Stimulated activated naive B cell treated with anti-CD40 and anti-IgM and Interleukin-4, amounts not matched to agents 10 μg/mL and 1 μg/mL and 100 μg/mL, for 72 hours (primary cell): ENCODE measurements at regions not wholly inside any gene's neighbourhood (a gene's known extent, or its start where the extent isn't known, plus 50 kb on each side); places are given as distances from the start of the nearest gene placed in this dataset.

Source experiments
- ATAC-seq, 2 donors: fragments of 150-1000 bp; cut with Tn5 transposase; replicated peaks; 2 replicates each; pipeline ENCODE4 v1.10.0; 2021; ENCODE audit warnings: moderate library complexity in 1 of 2
- DNase-seq: peaks from one replicate; pipeline ENCODE4 v3.0.0; 2021
- H3K27ac Mint-ChIP-seq: one replicate; pipeline ENCODE4 v1.8.0; 2022; ENCODE audit warnings: mild to moderate bottlenecking, mixed read lengths
- H3K27me3 Mint-ChIP-seq, 2 donors: one replicate each; pipeline ENCODE4 v1.8.0; 2022; ENCODE audit warnings: mixed read lengths in 2 of 2
- H3K36me3 Mint-ChIP-seq, 2 donors: one replicate each; pipeline ENCODE4 v1.8.0; 2022; ENCODE audit warnings: mixed read lengths in 2 of 2, mild to moderate bottlenecking in 1 of 2
- H3K4me1 Mint-ChIP-seq, 2 donors: one replicate each; pipeline ENCODE4 v1.8.0; 2022; ENCODE audit warnings: mixed read lengths in 2 of 2, mild to moderate bottlenecking in 1 of 2
- H3K4me3 Mint-ChIP-seq, 2 donors: one replicate each; pipeline ENCODE4 v1.8.0; 2022; ENCODE audit warnings: mild to moderate bottlenecking in 2 of 2, mixed read lengths in 2 of 2, moderate library complexity in 1 of 2
- H3K9me3 Mint-ChIP-seq, 2 donors: one replicate each; pipeline ENCODE4 v1.8.0; 2022; ENCODE audit warnings: mixed read lengths in 2 of 2, mild to moderate bottlenecking in 1 of 2

DNA sequence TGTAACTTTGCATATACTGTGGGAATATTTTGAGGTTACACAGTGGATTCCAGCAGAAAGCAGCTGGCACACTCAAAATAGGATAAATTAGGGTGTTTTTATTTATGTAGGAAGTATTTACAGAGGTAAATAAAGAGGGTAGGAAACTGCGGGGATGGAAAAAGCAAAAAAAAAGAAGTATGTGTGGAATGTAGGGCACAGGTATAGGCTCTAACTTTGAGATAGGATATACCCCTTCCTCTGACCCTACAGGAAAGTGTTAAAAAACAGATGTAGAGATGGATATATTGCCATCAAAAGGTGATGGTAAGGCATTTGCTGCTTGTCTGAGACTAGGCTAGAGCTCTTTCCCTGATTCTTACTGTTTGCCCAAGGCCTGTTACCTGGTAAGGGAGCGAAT is 173.1 kb upstream of the ANK2 start:
- no peaks in the 10 kb centered on the region for H3K9me3 Mint-ChIP-seq
- no peak overlapping the region for H3K4me3 Mint-ChIP-seq
- H3K27ac Mint-ChIP-seq: no peak overlapping the region
- no peaks in the 10 kb centered on the region for H3K36me3 Mint-ChIP-seq
- no peaks in the 10 kb centered on the region for H3K4me1 Mint-ChIP-seq
- no peak for DNase-seq
- H3K27me3 Mint-ChIP-seq: peaks cover 0 to 6% of the 10 kb centered on the region in 2 donors
- ATAC-seq: no peak

DNA sequence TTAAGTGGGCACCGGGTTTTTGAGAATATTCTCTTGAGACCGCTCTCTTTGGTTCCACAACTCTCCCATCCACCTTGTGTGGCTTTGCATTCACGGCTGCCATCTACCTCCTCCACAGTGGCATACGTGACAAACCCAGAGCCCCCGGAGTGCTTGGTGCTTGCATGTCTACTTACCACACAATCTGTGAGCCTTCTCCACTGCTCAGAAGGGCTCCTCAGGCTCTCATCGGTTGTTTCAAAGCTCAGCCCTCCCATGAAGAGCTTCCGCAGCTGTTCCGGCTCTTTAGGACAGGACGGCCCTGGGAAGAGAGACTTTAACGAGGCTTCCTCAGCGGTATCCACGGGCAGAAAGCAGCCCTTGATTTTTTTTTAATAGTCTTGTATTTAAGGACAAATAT is 167.6 kb upstream of the ANK2 start:
- ATAC-seq: no peak
- no peak overlapping the region for H3K27ac Mint-ChIP-seq
- H3K4me3 Mint-ChIP-seq: no peak overlapping the region
- H3K36me3 Mint-ChIP-seq: no peaks in the 10 kb centered on the region
- H3K9me3 Mint-ChIP-seq: no peaks in the 10 kb centered on the region
- H3K4me1 Mint-ChIP-seq: no peaks in the 10 kb centered on the region
- DNase-seq: no peak
- peaks cover 0 to 6% of the 10 kb centered on the region in 2 donors for H3K27me3 Mint-ChIP-seq

DNA sequence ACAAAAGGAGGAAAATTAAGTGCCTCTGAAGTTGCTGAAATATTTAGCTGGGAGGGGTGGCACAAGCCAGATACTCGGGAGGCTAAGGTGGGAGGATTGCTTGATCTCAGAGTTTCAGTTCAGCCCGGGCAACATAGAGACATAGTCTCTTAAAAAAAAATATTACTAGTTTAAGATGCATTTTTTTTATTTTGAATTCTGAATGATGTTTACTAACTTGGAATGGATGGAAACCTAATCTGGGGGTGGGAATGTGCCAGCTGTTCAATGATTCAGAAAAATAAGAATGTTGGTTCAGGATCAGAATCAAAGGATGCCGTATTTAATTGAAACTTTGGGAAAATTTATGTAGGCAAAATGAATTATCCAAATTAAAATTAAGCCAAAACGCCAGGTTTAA is 167.2 kb upstream of the ANK2 start:
- Mint-ChIP-seq H3K27ac (no peak overlapping the region), H3K27me3 (peaks cover 0 to 3% of the 10 kb centered on the region in 2 donors), H3K36me3 (no peaks in the 10 kb centered on the region), H3K4me3 (no peak overlapping the region), H3K4me1 (no peaks in the 10 kb centered on the region), H3K9me3 (no peaks in the 10 kb centered on the region)
- DNase-seq (no peak), ATAC-seq (no peak)

DNA sequence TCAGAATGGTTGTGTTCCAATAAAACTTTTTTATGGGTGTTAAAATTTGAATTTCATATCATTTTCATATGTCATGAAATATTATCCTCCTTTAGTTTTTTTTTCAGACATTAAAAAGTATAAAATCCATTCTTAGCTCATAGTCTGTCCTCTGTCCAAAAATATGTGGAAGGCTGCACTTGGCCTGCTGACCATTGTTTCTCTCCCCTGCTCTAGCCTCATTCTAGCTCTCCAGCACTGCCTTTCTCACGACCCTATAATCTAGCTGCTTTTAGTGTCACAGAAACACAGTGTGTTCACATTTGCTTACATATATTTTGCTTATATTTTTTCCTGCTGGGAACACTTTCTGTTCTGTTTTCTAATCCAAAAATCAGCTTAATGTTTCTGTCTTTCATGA is 165.0 kb upstream of the ANK2 start:
- Mint-ChIP-seq H3K27ac (no peak overlapping the region), H3K27me3 (peaks cover 0 to 3% of the 10 kb centered on the region in 2 donors), H3K4me1 (no peaks in the 10 kb centered on the region), H3K9me3 (no peaks in the 10 kb centered on the region), H3K4me3 (no peak overlapping the region), H3K36me3 (no peaks in the 10 kb centered on the region)
- no peak for ATAC-seq
- DNase-seq: no peak

DNA sequence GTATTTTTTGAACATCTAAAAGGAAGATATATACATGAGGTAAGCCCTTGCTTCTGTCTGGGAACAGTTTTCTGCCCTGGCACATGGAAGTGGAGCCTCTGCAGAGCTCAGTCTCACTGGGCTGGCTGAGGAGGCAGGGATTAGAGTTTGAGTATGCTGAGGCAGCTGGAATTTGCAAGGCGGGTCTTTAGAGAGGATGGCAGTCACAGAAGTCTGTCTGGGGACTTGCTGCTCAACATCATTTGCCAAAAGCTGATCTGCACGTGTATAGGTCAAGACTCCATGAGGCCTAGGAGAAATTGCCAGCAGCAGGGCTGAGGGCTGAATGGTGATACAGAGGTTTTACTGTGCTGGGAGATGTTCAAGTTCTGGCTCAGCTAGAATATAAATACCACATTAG is 163.6 kb upstream of the ANK2 start:
- no peaks in the 10 kb centered on the region for H3K36me3 Mint-ChIP-seq
- no peak for DNase-seq
- no peak overlapping the region for H3K4me3 Mint-ChIP-seq
- H3K27me3 Mint-ChIP-seq: no peaks in the 10 kb centered on the region
- H3K4me1 Mint-ChIP-seq: no peaks in the 10 kb centered on the region
- no peak for ATAC-seq
- H3K27ac Mint-ChIP-seq: no peak overlapping the region
- no peaks in the 10 kb centered on the region for H3K9me3 Mint-ChIP-seq

DNA sequence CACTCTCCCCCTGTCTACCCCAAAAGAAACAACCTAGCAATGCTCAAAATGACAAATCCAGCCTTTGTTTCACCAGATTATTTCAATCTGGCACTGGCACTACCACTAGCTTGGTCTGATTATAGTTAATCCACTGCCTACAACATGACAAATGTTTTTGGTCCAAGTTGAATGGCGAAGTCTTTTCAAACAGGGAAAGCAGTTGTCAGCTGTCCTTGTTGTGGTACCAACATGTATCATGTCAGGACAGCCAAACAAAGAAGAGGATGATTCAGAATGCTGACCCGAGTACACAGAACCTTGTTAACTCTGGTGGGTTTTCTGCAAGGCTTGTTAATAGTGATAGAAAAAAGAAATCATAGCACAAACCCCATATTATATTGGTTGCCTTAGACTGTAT is 160.8 kb upstream of the ANK2 start:
- Mint-ChIP-seq H3K4me1 (no peaks in the 10 kb centered on the region), H3K4me3 (no peak overlapping the region), H3K36me3 (no peaks in the 10 kb centered on the region), H3K27me3 (no peaks in the 10 kb centered on the region), H3K27ac (no peak overlapping the region), H3K9me3 (no peaks in the 10 kb centered on the region)
- DNase-seq (no peak), ATAC-seq (no peak)

DNA sequence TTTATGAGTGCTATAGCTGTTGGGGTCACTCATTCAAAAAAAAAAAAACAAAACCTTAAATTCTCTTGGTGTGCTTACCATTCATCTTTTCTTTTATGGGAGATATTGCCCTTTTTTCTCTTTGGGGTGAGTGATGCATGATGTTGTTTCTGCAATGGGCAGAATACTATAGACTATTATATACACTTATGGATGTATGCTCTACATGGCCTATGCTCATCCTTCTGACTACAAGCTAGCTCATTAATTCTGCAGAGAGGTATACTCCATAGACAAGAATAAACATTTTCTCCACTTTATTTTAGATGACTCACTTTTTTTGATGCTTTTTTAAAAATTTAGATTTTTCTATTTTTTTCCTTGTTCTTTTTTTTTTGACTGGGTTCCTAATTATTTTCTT is 160.3 kb upstream of the ANK2 start:
- DNase-seq (no peak), ATAC-seq (no peak)
- Mint-ChIP-seq H3K4me3 (no peak overlapping the region), H3K27ac (no peak overlapping the region), H3K27me3 (no peaks in the 10 kb centered on the region), H3K4me1 (no peaks in the 10 kb centered on the region), H3K9me3 (no peaks in the 10 kb centered on the region), H3K36me3 (no peaks in the 10 kb centered on the region)

DNA sequence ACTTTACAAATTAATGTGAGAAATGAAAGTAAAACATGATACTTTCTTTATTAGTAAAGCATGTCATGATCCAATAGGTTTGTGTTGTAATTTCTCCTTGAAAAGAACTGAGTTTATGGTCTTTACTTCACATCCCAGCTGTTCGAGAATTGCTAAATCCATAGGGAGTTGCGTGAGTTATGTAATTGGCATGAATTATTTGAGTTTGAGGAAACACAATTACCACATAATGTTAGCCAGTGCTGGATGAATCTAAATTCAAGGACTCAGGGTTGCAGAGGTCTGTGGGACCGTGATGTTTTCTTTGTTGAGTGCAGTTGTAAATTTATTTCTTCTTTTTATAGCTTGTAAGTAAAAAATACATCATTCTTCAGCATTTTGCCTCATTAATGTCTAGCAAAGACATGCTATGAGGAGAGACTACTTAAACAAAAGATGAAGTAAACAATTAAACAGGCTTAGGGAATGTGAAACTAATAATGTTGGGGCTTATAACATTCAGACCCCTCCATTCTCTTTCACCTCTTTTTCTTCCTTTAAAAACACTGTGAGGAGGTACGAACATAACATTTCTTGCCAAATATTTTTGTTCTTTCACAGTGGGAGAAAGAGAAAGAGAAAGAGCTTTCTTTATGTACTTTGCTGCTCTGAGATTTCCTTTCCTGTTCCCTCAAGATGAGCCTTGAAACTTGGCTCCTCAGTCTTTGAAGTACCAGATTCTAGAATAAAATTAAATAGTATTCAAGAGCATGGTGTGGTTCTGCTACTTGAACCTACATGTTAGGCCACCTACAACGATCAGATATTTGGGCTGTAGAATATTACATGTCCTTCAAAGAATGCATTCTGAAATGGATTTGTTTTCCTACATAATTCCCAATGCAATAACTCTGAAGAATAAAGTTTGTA is 159.6 kb upstream of the ANK2 start:
- no peak for ATAC-seq
- H3K36me3 Mint-ChIP-seq: no peaks in the 10 kb centered on the region

DNA sequence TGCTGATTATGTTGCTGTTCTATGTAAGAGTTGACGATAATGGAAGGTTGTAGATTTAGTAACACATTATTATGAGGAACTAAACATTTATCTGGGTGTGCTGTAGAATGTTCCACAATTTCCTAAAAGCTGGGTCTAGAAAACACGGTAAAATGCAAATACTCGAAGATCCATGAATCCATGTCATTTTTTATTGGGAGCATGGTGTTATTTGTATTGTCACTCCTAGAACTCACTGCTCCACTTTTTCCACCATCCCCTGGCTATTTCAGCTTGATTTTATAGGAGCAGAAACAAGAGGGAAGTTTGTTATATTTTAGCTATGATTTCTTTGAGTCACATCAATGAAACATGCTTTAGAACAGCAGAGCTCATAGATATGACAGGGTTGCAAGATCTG is 155.0 kb upstream of the ANK2 start:
- Mint-ChIP-seq H3K36me3 (no peaks in the 10 kb centered on the region), H3K27me3 (peaks cover 8 to 9% of the 10 kb centered on the region in 2 donors), H3K4me3 (no peak overlapping the region), H3K4me1 (no peaks in the 10 kb centered on the region), H3K27ac (no peak overlapping the region), H3K9me3 (no peaks in the 10 kb centered on the region)
- DNase-seq (no peak), ATAC-seq (no peak)

More for the DNA sequence above, 159.6 kb upstream of the ANK2 start:
- DNase-seq: no peak
- no peak overlapping the region for H3K27ac Mint-ChIP-seq
- no peaks in the 10 kb centered on the region for H3K9me3 Mint-ChIP-seq
- H3K27me3 Mint-ChIP-seq: no peaks in the 10 kb centered on the region
- no peaks in the 10 kb centered on the region for H3K4me1 Mint-ChIP-seq
- H3K4me3 Mint-ChIP-seq: no peak overlapping the region

DNA sequence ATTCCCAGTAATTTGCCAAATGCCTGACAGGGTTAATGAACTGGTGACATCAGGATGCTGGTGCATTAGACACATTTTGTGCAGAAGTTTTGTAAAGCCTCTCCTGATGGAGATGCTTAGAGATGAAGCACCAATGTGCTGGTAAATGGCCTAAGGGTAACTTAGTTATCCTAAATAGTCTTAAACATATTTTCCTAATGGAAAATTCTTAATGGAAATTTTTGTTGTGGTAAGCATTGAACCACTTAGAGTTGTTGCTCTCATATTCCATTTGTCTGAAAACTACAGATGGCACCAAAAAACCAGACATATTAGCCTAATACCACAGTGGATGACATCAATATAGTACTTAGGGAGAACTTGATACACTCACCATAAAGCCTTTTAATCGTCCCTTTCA is 154.5 kb upstream of the ANK2 start:
- H3K36me3 Mint-ChIP-seq: no peaks in the 10 kb centered on the region
- H3K27me3 Mint-ChIP-seq: peaks cover 8 to 9% of the 10 kb centered on the region in 2 donors
- no peak overlapping the region for H3K27ac Mint-ChIP-seq
- H3K4me1 Mint-ChIP-seq: no peaks in the 10 kb centered on the region
- no peaks in the 10 kb centered on the region for H3K9me3 Mint-ChIP-seq
- ATAC-seq: no peak
- no peak overlapping the region for H3K4me3 Mint-ChIP-seq
- no peak for DNase-seq

DNA sequence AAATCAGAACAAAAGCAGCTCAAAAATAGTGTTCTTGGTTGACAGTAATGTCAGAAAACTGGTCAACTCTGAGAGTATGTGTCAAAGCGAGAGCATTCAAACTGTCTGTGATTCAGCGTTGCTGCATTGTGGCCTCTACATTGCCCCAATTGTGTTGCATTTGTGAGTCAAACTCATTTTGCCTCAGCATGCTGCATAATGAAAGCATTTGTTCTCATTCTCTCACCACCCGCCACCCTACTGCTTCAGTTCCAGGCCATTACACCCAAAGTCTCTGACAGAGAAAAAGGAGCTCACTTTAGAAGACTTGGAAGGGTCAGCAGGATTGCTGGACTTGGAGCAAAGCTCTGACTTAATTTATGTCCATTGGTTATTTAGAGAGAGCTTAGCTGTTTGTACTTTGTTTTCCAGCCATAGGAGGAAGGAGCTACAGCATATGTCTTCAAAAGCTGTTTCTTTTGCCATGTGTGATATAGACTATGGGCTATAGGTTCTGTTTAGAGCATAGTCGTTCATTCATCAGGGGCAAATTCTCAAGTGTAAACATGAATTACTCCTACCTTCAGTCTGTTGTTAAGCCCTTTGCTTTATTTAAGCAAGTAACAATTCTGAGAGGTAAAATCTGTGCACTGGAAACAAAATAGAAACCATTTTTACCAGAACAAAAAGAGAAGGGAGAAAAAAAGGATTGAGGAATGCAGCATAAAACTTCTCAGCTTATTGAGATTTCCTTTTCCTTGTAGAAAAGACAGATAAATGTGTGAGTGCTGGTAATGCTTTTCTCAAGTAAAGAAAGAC is 153.4 kb upstream of the ANK2 start:
- H3K36me3 Mint-ChIP-seq: no peaks in the 10 kb centered on the region
- H3K27ac Mint-ChIP-seq: no peak overlapping the region
- no peaks in the 10 kb centered on the region for H3K9me3 Mint-ChIP-seq
- no peak for ATAC-seq
- peaks cover 9 to 17% of the 10 kb centered on the region in 2 donors for H3K27me3 Mint-ChIP-seq
- no peak for DNase-seq
- no peaks in the 10 kb centered on the region for H3K4me1 Mint-ChIP-seq
- H3K4me3 Mint-ChIP-seq: no peak overlapping the region

DNA sequence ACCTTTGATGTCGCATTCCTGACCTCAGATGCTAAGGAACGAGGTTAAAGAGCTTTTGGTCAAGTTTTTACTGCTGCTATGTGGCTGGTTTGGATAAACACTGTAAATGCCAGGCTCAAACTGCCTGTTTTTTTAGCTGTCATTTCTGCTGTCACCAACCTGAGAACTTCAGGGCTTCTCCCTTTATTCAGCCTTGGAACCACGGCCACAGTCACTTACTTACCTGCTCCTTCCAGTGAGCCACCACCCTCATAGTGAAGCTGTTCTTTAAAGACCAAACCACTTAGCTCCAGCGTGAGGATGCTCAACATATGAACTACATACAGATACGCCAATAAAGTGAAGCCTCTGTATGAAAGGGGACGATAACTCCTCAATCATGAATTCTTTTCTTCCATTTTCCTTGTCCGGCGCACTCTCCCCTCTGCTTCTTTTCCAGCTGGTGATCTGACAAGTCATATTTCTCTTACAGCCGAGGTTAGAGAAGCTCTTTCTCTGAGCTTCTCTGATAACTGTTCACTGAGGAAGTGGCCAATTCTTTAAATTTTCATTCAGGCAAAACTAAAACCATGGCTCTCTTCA is 152.8 kb upstream of the ANK2 start:
- Mint-ChIP-seq H3K27me3 (peaks cover 9 to 17% of the 10 kb centered on the region in 2 donors), H3K4me3 (no peak overlapping the region), H3K36me3 (no peaks in the 10 kb centered on the region), H3K9me3 (no peaks in the 10 kb centered on the region), H3K4me1 (no peaks in the 10 kb centered on the region), H3K27ac (no peak overlapping the region)
- no peak for ATAC-seq
- no peak for DNase-seq

DNA sequence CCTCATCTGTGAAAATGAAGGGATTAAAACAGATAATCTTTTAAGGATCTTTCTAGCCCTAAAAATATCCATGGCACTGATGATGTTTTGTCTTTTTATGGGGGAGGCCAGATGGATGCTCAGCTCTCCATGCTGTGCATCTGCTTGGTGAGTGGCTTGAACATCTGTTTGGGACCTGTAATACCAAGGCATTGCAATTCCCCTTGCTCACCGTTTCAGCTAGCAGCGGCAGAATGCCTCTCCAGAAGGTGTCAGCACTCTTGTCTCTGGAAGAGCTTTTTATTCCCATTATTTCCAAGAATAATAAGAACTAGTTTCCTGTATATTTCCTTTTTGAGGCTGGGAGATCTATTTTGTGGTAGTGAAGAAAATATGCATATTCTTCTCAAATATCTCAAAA is 151.9 kb upstream of the ANK2 start:
- ATAC-seq (no peak), DNase-seq (no peak)
- Mint-ChIP-seq H3K27ac (no peak overlapping the region), H3K36me3 (no peaks in the 10 kb centered on the region), H3K4me3 (no peak overlapping the region), H3K27me3 (peaks cover 9 to 17% of the 10 kb centered on the region in 2 donors), H3K4me1 (no peaks in the 10 kb centered on the region), H3K9me3 (no peaks in the 10 kb centered on the region)

DNA sequence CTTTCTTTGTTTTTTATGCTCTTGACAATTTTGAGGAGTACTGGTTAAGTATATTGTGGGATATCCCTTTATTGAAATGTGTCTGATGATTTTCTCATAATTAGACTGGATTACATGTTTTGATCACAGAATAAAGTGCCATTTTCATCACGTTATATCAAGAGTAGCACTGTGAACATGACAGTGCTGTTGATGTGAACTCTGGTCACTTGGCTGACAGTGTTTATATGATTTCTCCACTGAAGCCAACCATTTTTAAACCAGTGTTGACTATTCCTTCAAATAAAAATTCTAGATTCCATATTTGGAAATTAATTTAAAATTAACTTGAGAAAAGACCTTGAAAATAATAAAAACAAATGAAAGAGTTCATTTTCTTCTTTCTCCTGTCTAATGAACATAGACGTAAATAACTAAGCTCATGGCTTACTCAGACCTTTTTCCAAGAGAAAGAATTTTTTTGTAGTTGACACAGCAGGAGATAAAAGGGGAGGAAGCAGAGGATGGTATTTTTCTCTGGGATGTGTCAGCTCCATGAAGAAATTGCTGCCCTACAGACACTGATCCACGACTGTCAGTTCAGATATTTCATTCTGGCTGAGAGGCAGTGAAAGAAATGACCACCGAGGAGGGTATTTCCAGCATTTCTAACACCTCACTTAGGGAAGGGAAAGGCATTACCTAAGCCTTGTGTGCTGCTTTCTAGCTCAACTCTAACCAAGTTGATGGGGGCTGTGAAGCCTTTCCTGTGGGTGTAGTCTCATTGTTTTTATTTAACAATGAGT is 150.9 kb upstream of the ANK2 start:
- no peak overlapping the region for H3K27ac Mint-ChIP-seq
- no peak for ATAC-seq
- H3K9me3 Mint-ChIP-seq: no peaks in the 10 kb centered on the region
- no peak for DNase-seq
- no peak overlapping the region for H3K4me3 Mint-ChIP-seq
- H3K27me3 Mint-ChIP-seq: peaks cover 9 to 17% of the 10 kb centered on the region in 2 donors
- H3K4me1 Mint-ChIP-seq: no peaks in the 10 kb centered on the region
- H3K36me3 Mint-ChIP-seq: no peaks in the 10 kb centered on the region
